SK-N-MC (cell line): ENCODE measurements at regions not wholly inside any gene's neighbourhood (a gene's known extent, or its start where the extent isn't known, plus 50 kb on each side); places are given as distances from the start of the nearest gene placed in this dataset.

Source experiments
- EZH2 ChIP-seq: fragments of 200-600 bp; sonication (generic); IDR thresholded peaks from one replicate; pipeline ENCODE4 v1.6.1; 2017; ENCODE audit warnings: antibody characterized with exemption
- POLR2AphosphoS5 ChIP-seq: IDR thresholded peaks from 2 replicates; pipeline ENCODE4 v1.6.1; 2012; ENCODE audit warnings: mild to moderate bottlenecking, low read depth, low read length, borderline replicate concordance

- TF ChIP-seq POLR2AphosphoS5 (no peak), EZH2 (no peak)
Observed at GRCh38 chr2:126154256-126154785, 501.6 kb upstream of the GYPC start.
